Neuron (in vitro differentiated cells): ENCODE measurements at regions not wholly inside any gene's neighbourhood (a gene's known extent, or its start where the extent isn't known, plus 50 kb on each side); places are given as distances from the start of the nearest gene placed in this dataset.

Experiments
- H2AFZ ChIP-seq: one replicate; pipeline ENCODE4 v1.6.1; 2013; ENCODE audit warnings: low read depth, mild to moderate bottlenecking, inconsistent platforms, low read length, moderate library complexity
- H3K27me3 ChIP-seq: one replicate; pipeline ENCODE4 v1.6.1; 2013; ENCODE audit warnings: low read length; ENCODE audit not compliant: insufficient read depth
- H3K36me3 ChIP-seq: one replicate; pipeline ENCODE4 v1.6.1; 2013; ENCODE audit warnings: low read length; ENCODE audit not compliant: insufficient read depth
- H3K4me1 ChIP-seq: one replicate; pipeline ENCODE4 v1.6.1; 2013; ENCODE audit warnings: low read length; ENCODE audit not compliant: insufficient read depth
- H3K4me3 ChIP-seq: 2 replicates; pipeline ENCODE4 v1.5.1; 2013; ENCODE audit warnings: mild to moderate bottlenecking, low read length, moderate library complexity
- H3K9me3 ChIP-seq: one replicate; pipeline ENCODE4 v1.6.1; 2013; ENCODE audit warnings: low read length

DNA sequence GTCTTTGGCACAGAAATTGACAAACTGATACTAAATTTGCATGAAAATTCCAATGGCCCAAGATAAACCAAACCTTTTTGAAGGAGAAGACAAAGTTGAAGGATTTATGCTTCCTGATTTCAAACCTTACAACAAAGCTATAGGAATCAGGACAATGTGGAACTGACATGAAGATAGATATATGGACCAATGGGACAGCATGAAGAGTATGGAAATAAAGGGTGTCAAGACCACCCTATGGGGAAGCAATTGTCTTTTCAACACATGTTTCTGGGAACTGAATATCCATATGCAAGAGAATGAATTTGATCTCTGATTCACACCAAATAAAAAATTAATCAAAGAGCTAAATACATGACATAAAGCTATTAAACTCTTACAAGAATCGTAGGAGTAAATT lies 77.2 kb upstream of the ADARB2 start:
- H3K36me3 ChIP-seq = no peaks in the 10 kb centered on the region
- no peaks in the 10 kb centered on the region for H3K4me1 ChIP-seq

DNA sequence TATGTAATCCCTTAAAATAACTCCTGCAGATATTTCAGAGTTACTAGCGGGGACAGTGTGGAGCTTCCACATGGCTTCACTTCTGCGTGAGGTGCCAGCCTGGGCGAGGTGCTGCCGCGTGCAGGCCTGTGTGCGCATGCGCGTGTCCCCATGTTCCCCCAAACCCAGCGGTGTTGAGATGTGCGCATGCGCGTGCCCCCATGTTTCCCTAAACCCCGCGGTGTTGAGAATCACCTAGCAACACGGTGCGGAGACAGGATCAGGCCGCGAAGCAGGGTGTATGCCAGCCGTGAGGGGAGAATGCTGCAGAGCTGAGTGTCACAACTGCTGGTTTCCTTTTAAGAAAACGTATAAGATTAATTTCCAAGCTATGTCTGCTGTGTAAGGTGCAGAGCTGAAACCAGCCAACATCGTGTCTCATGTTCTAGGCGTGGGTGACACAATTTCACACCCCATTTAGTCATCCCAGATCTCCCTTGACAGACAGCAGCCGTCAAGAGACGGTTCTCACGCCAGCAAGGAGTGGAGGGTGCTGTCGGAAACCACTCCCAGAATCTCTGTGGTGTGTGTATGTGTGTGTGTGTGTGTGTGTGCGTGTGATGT lies 71.9 kb upstream of the ADARB2 start:
- Histone ChIP-seq H3K4me1 (no peaks in the 10 kb centered on the region), H3K27me3 (no peaks in the 10 kb centered on the region), H3K4me3 (no peak overlapping the region), H3K36me3 (no peaks in the 10 kb centered on the region), H2AFZ (no peak overlapping the region), H3K9me3 (no peaks in the 10 kb centered on the region)

More for the DNA sequence above, 77.2 kb upstream of the ADARB2 start:
- Histone ChIP-seq H3K4me3 (no peak overlapping the region), H3K9me3 (no peaks in the 10 kb centered on the region), H2AFZ (no peak overlapping the region), H3K27me3 (no peaks in the 10 kb centered on the region)

DNA sequence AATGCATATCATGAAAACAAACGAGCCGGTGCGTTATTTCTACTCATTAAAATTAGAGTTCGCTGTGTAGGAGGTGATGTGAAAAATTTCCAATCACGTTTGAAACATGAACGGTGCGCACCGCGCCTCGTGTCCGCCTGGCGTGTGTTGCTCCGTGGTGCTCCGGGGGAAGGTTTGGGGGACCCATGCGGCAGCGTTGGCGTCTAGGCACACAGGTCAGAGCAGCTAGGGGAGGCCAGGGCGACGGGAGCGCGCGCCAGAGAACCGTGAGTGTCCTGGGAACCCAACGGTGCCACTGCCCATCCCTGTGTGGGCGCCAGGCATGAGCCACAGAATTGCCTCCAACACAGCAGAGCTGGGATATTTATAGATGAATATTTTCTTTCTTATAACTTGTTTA lies 70.6 kb upstream of the ADARB2 start:
- no peak overlapping the region for H2AFZ ChIP-seq
- H3K9me3 ChIP-seq = no peaks in the 10 kb centered on the region
- no peak overlapping the region for H3K4me3 ChIP-seq
- H3K36me3 ChIP-seq = no peaks in the 10 kb centered on the region
- no peaks in the 10 kb centered on the region for H3K4me1 ChIP-seq
- no peaks in the 10 kb centered on the region for H3K27me3 ChIP-seq

DNA sequence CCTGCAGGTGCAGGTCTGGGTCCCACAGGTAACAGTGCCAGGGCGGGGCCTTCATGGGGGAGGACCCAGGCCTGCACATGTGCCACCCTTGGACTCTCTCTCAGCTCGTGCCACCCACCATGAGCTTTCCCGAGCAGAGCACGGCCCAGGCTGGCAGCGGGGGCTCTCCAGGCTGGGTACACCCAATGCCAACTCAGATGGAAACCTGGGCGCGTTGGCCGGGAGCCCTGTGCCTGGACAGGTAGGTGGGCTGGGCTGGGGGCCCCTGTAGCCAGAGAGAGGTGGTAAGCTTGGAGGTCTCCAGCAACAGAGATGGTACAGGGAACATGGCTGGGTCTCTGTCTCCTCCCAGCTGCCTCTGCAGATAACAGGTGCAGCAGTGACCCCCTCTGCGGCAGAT lies 69.9 kb upstream of the ADARB2 start:
- H2AFZ ChIP-seq = no peak overlapping the region
- H3K4me1 ChIP-seq = no peaks in the 10 kb centered on the region
- no peak overlapping the region for H3K4me3 ChIP-seq
- no peaks in the 10 kb centered on the region for H3K36me3 ChIP-seq
- no peaks in the 10 kb centered on the region for H3K27me3 ChIP-seq
- H3K9me3 ChIP-seq = no peaks in the 10 kb centered on the region

DNA sequence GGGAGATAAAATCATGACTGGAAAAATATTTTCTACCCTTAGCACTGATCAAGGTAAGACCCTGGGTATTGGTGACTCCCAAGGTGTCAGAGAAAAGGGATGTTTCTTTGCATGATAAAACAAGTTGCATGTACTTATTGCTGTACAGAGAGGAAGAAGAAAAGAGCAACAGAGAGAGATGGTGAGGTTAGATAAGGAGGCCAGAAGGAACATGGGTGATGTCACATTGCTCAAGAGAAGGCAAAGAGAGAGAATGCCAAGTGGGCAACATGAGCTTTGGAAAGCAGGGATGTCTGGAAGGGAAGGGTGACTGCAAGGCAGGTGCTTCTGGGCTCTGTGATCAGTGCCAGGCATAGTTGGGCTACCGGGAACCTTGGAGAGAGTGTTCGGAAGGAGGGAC lies 65.1 kb upstream of the ADARB2 start:
- Histone ChIP-seq H3K36me3 (no peaks in the 10 kb centered on the region), H3K27me3 (no peaks in the 10 kb centered on the region), H3K4me1 (no peaks in the 10 kb centered on the region), H2AFZ (no peak overlapping the region), H3K9me3 (no peaks in the 10 kb centered on the region), H3K4me3 (no peak overlapping the region)

DNA sequence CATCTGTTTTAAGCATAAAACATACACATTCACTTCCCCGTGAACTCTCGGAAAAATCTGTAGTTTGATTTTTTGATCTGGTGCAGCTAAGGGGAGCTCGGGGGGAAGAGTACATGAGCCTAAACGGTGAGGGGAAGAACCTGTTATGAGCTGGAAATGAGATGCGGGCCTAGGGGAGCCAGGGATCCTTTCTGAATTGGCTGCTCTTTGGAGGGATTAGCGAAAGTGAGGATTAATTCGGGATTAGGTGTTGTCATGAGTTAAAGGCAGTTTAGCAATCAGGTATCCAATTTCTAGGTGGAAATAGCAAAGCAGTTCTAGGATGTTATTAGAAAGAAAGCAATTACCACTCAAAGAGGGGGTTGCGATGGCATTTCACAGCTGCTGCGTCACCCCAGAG lies 51.1 kb upstream of the ADARB2 start:
- H3K9me3 ChIP-seq = no peaks in the 10 kb centered on the region
- H3K4me1 ChIP-seq = no peaks in the 10 kb centered on the region
- H3K4me3 ChIP-seq = no peak overlapping the region
- H3K27me3 ChIP-seq = no peaks in the 10 kb centered on the region
- H2AFZ ChIP-seq = no peak overlapping the region
- H3K36me3 ChIP-seq = no peaks in the 10 kb centered on the region
